PC-9 (cell line): ENCODE measurements at regions not wholly inside any gene's neighbourhood (a gene's known extent, or its start where the extent isn't known, plus 50 kb on each side); places are given as distances from the start of the nearest gene placed in this dataset.

Source experiments
- CTCF ChIP-seq: fragments of 200-600 bp; sonication (generic); conservative IDR thresholded peaks from 2 replicates; pipeline ENCODE4 v1.6.1; 2017; ENCODE audit warnings: mixed run types, antibody characterized with exemption, mild to moderate bottlenecking, moderate library complexity
- EZH2 ChIP-seq: fragments of 200-600 bp; sonication (generic); IDR thresholded peaks from 2 replicates; pipeline ENCODE4 v1.8.0; 2017; ENCODE audit warnings: antibody characterized with exemption, low read depth

- no peak for TF ChIP-seq CTCF
- TF ChIP-seq EZH2, result no peak
Measured at GRCh38 chr15:25534293-25534692, 95.5 kb upstream of the UBE3A start.
